K562 (cell line): ENCODE measurements at regions not wholly inside any gene's neighbourhood (a gene's known extent, or its start where the extent isn't known, plus 50 kb on each side); places are given as distances from the start of the nearest gene placed in this dataset.
A peak's percentile ranks its signal among the peaks of the same experiment; 100 is the strongest.

Experiments used
- ATAC-seq: fragments of 200-7000 bp; cut with Tn5 transposase; 3 replicates; pipeline ENCODE4 v1.9.1; 2020; ENCODE audit warnings: moderate library complexity
- BruUV-seq: library from RNA; stranded (reverse); fragments of 400-500 nt; replicated peaks from 2 replicates; lab custom pipeline; 2021; lab: Mats Ljungman, UMichigan
- CTCF ChIA-PET: fragments of 300-600 bp; formaldehyde crosslinking; extraction: SDS; loops from one replicate; lab custom pipeline; 2021; ENCODE audit warnings: low intra/inter-chr PET ratio; lab: Yijun Ruan, JAX
- POLR2A ChIA-PET: fragments of 300-600, 350-650 bp; sonication (Branson Sonifier 250); formaldehyde crosslinking; extraction: SDS; loops from one replicate; lab custom pipeline; 2021; ENCODE audit warnings: antibody characterized with exemption, inconsistent platforms; lab: Yijun Ruan, JAX
- DNase-seq, 4 experiments: peaks; one replicate each; pipeline versions ENCODE4 v3.0.0 to v3.0.0-alpha.2; 2011 to 2018; ENCODE audit warnings: low spot score in 3 of 4, mixed read lengths in 3 of 4; ENCODE audit errors: extremely low read depth in 1 of 4
- FAIRE-seq: peaks from 2 replicates; lab custom pipeline; 2011; peaks lifted over from hg19 to GRCh38; lab: Jason Lieb, UNC
- H2AFZ ChIP-seq: 2 replicates; pipeline ENCODE4 v1.6.0; 2011; ENCODE audit warnings: low read depth, low read length, control low read depth, inconsistent platforms
- H3K27ac ChIP-seq: fragments of 200-600 bp; 3 replicates; pipeline ENCODE4 v1.8.0; 2011; ENCODE audit warnings: low read depth, mild to moderate bottlenecking, control low read depth, inconsistent platforms, low read length, moderate library complexity, mixed read lengths; ENCODE audit errors: extremely low read depth
- H3K27me3 ChIP-seq, 2 experiments: fragments of 300-600 bp in 1 of 2; 2 replicates in 1 of 2; 3 replicates in 1 of 2; pipeline versions ENCODE4 v1.6.0 to v1.8.0; 2011; ENCODE audit warnings: inconsistent platforms in 2 of 2, low read length in 2 of 2, mild to moderate bottlenecking in 1 of 2, mixed read lengths in 1 of 2, moderate library complexity in 1 of 2; ENCODE audit not compliant: control insufficient read depth in 2 of 2, insufficient read depth in 2 of 2
- H3K36me3 ChIP-seq: fragments of 300-600 bp; 3 replicates; pipeline ENCODE4 v1.8.0; 2011; ENCODE audit warnings: mild to moderate bottlenecking, low read length, inconsistent platforms; ENCODE audit not compliant: control insufficient read depth, insufficient read depth
- H3K4me1 ChIP-seq, 2 experiments: fragments of 200-600 bp in 1 of 2; replicated peaks in 1 of 2; 2 replicates in 1 of 2; 3 replicates in 1 of 2; pipeline versions ENCODE4 v1.5.1 to v1.8.0; 2011; ENCODE audit warnings: inconsistent platforms in 2 of 2, low read length in 2 of 2, mild to moderate bottlenecking in 1 of 2, mixed read lengths in 1 of 2, moderate library complexity in 1 of 2; ENCODE audit not compliant: control insufficient read depth in 2 of 2, insufficient read depth in 2 of 2
- H3K4me2 ChIP-seq: 2 replicates; pipeline ENCODE4 v1.6.1; 2011; ENCODE audit warnings: low read length, control low read depth, inconsistent platforms, mixed read lengths; ENCODE audit not compliant: insufficient read depth
- H3K4me3 ChIP-seq: fragments of 200-600 bp; sonication (generic), shearing (Covaris generic); 2 replicates; pipeline ENCODE4 v1.5.1; 2016; ENCODE audit warnings: control low read depth, inconsistent platforms
- H3K79me2 ChIP-seq: fragments of 200-600 bp; 3 replicates; pipeline ENCODE4 v1.8.0; 2011; ENCODE audit warnings: low read length, inconsistent platforms; ENCODE audit not compliant: control insufficient read depth, insufficient read depth
- H3K9ac ChIP-seq, 2 experiments: 2 replicates each; pipeline versions ENCODE4 v1.6.0 to v1.6.1; 2011; ENCODE audit warnings: low read depth in 2 of 2, low read length in 2 of 2, control low read depth in 1 of 2, inconsistent platforms in 1 of 2, mild to moderate bottlenecking in 1 of 2, mixed read lengths in 1 of 2; ENCODE audit not compliant: insufficient read depth in 1 of 2
- H3K9me1 ChIP-seq: one replicate; pipeline ENCODE4 v1.6.0; 2011; ENCODE audit warnings: inconsistent platforms, mild to moderate bottlenecking, low read length, moderate library complexity; ENCODE audit not compliant: control insufficient read depth, insufficient read depth
- H3K9me3 ChIP-seq: replicated peaks from 2 replicates; pipeline ENCODE4 v1.5.1; 2011; ENCODE audit warnings: low read depth, low read length, inconsistent platforms; ENCODE audit not compliant: control insufficient read depth, insufficient read depth
- H4K20me1 ChIP-seq: replicated peaks from 2 replicates; pipeline ENCODE4 v1.6.1; 2011; ENCODE audit warnings: low read length, inconsistent platforms, mixed read lengths; ENCODE audit not compliant: control insufficient read depth, insufficient read depth
- CBFB ChIP-seq: sonication (generic); formaldehyde crosslinking; IDR thresholded peaks from 2 replicates; pipeline ENCODE4 v1.4.0; 2020; ENCODE audit warnings: mild to moderate bottlenecking, missing genetic modification reagents
- MEF2A ChIP-seq: IDR thresholded peaks from 2 replicates; pipeline ENCODE4 v1.6.1; 2011; ENCODE audit warnings: low read depth, mild to moderate bottlenecking, low read length, moderate library complexity; ENCODE audit not compliant: control insufficient read depth
- POLR2H ChIP-seq: IDR thresholded peaks from 2 replicates; pipeline ENCODE4 v1.6.1; 2016; ENCODE audit warnings: missing genetic modification characterization, low read depth, mild to moderate bottlenecking, control low read depth, missing compliant biosample characterization, moderate library complexity
- ZNF134 ChIP-seq: fragments of 250-450 bp; sonication (Bioruptor Pico); conservative IDR thresholded peaks from 2 replicates; pipeline ENCODE4 v1.4.0; 2020
- ZNF589 ChIP-seq: fragments of 200-800 bp; sonication (Bioruptor generic); IDR thresholded peaks from 2 replicates; pipeline ENCODE4 v1.6.1; 2016; ENCODE audit warnings: low read depth, missing genetic modification characterization, missing compliant biosample characterization
- ZSCAN29 ChIP-seq: fragments of 450-650 bp; IDR thresholded peaks from 2 replicates; pipeline ENCODE4 v1.6.1; 2017
- WGBS: fragments of 100-300 bp; shearing (Covaris generic); methylation state at CpG from one replicate; pipeline ENCODE4 v1.1.6; 2016; ENCODE audit warnings: low coverage, mixed read lengths; ENCODE audit not compliant: insufficient coverage; ENCODE audit errors: missing lambda C conversion rate; 5-methylcytosine and 5-hydroxymethylcytosine counted together
- in situ Hi-C: fragments of 300-500 bp; cut with MboI; formaldehyde crosslinking; loops from 4 replicates; pipeline ENCODE4 v1.15.0; 2018; ENCODE audit warnings: inconsistent platforms, mixed read lengths
- intact Hi-C: fragments of 100-400 bp; cut with micrococcal nuclease; formaldehyde crosslinking; loops from 2 replicates; pipeline ENCODE4 v1.14.2; 2022
- TF ChIP-seq, protein P1 (sequence below), 3 experiments: IDR thresholded peaks in 2 of 3; conservative IDR thresholded peaks in 1 of 3; 2 replicates each; pipeline ENCODE4 v1.5.1; 2011 to 2012; ENCODE audit warnings: low read length in 3 of 3, mild to moderate bottlenecking in 3 of 3, control low read depth in 2 of 3, improper control_type of control experiment in 1 of 3, inconsistent platforms in 1 of 3, low read depth in 1 of 3, mixed read lengths in 1 of 3, moderate library complexity in 1 of 3; ENCODE audit not compliant: insufficient read depth in 2 of 3

- H3K4me3 ChIP-seq: no peak overlapping the region
- H3K79me2 ChIP-seq: no peaks in the 10 kb centered on the region
- DNase-seq (no peak), FAIRE-seq (no peak), ATAC-seq (no peak)
- H3K9me1 ChIP-seq: no peaks in the 10 kb centered on the region
- ChIA-PET CTCF (no interaction called here), POLR2A (no interaction called here)
- 0% methylated on average over 6 of the region's 8 CpGs for WGBS
- intact Hi-C loops: no loop called here
- 0 out of 2 replicates have a peak, but pooled peaks cover 8% of the 10 kb centered on the region for H4K20me1 ChIP-seq
- no peak for TF ChIP-seq ZNF589 (CRISPR knock-in tag)
- TF ChIP-seq ZNF134 (CRISPR knock-in tag): no peak
- TF ChIP-seq CBFB: no peak
- TF ChIP-seq, protein P1, sequence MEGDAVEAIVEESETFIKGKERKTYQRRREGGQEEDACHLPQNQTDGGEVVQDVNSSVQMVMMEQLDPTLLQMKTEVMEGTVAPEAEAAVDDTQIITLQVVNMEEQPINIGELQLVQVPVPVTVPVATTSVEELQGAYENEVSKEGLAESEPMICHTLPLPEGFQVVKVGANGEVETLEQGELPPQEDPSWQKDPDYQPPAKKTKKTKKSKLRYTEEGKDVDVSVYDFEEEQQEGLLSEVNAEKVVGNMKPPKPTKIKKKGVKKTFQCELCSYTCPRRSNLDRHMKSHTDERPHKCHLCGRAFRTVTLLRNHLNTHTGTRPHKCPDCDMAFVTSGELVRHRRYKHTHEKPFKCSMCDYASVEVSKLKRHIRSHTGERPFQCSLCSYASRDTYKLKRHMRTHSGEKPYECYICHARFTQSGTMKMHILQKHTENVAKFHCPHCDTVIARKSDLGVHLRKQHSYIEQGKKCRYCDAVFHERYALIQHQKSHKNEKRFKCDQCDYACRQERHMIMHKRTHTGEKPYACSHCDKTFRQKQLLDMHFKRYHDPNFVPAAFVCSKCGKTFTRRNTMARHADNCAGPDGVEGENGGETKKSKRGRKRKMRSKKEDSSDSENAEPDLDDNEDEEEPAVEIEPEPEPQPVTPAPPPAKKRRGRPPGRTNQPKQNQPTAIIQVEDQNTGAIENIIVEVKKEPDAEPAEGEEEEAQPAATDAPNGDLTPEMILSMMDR (IDR thresholded peaks at IDR 0.05 in 2 of 3, conservative IDR thresholded peaks at IDR 0.05 in 1 of 3; ENCODE audit: insufficient read depth in 2 of 3, low read depth in 1 of 3, low read length in 3 of 3): peak in 1 of 3 experiments; percentile 7; a peak in 1 of 6 replicates
- TF ChIP-seq POLR2H (tag): no peak
- TF ChIP-seq ZSCAN29: no peak
- TF ChIP-seq MEF2A: no peak
- H3K9me3 ChIP-seq: no peaks in the 10 kb centered on the region
- H3K4me2 ChIP-seq: no peak overlapping the region
- no peaks in the 10 kb centered on the region for H3K36me3 ChIP-seq
- BruUV-seq: no TSS peak
- no peak overlapping the region for H3K9ac ChIP-seq
- peaks cover 0 to 15% of the 10 kb centered on the region in 2 experiments; a peak in 2 of 5 replicates for H3K27me3 ChIP-seq
- H3K4me1 ChIP-seq: no peaks in the 10 kb centered on the region
- no peak overlapping the region for H3K27ac ChIP-seq
- in situ Hi-C loops: no loop called here
- H2AFZ ChIP-seq: no peak overlapping the region
Observed at GRCh38 chr22:48505891-48506290, 1321.8 kb downstream of the BRD1 start.
